ENCODE measurements at regions not wholly inside any gene's neighbourhood (a gene's known extent, or its start where the extent isn't known, plus 50 kb on each side); places are given as distances from the start of the nearest gene placed in this dataset.
A peak's percentile ranks its signal among the peaks of the same experiment; 100 is the strongest.

DNA sequence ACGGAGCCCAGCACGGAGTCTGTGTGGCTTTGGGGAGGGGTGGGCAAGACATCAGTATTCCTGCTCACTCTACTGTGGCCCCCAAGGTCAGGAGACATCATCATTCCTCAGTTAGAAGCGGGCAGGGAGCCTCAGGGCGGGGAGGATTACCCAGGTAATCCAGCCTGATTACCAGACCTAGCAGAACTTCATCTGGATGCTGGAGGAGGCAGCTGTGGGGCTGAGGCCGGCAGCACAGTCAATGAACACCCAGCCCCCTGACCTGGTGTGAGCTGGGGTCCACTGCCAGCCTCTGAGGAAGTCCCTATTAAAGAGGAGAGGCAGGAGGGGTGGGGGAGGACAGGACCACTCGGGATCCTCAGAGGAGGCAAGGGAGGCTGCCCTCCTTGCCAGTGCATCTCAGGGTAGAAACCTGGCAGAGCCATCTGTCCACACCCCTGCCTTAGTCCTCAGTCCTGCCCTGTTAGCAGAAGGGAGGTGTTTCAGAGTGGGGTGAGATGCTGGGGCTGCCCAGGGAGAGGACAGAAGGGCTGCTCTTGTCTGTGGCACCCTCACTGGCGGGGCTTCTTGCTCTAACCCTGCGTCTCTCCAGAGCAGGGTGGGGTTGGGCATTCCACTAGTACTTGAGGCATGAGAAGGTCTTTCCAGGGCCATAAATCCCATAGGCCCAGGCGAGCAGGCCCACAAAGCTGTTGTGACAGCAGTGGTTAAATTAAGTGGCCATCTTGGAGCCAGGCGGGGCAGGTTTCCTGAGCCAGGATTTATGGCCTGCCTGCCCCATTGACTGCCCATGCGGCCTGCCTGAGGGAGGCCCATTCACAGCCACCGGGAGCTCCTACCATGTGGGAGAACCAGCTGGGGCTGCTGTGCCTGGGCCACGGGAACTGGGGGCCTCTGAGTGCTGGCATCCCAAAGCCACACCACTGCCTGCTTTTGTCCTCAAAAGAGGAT lies 82.1 kb downstream of the LINGO1 start:
- H3K27ac ChIP-seq, result peak overlapping the region in 2 of 11 experiments; percentile 4 to 48; a peak in 3 of 22 replicates
- no peaks in the 10 kb centered on the region for H4K20me1 ChIP-seq
- no peak overlapping the region for H3K4me2 ChIP-seq
- no peaks in the 10 kb centered on the region for H3K36me3 ChIP-seq
- TF ChIP-seq Cebpa-rat (IDR thresholded peaks at IDR 0.05), result no peak
- H3K4me1 ChIP-seq, result peaks cover 30 to 65% (median 59%) of the 10 kb centered on the region in 10 experiments
- no peaks in the 10 kb centered on the region for H3K27me3 ChIP-seq
- H3K9ac ChIP-seq, result no peak overlapping the region
- H3K4me3 ChIP-seq, result no peak overlapping the region
- H3K9me3 ChIP-seq (replicated peaks in 1 of 11), result peaks cover 0 to 5% (median 0%) of the 10 kb centered on the region in 11 experiments; a peak in 4 of 22 replicates

DNA sequence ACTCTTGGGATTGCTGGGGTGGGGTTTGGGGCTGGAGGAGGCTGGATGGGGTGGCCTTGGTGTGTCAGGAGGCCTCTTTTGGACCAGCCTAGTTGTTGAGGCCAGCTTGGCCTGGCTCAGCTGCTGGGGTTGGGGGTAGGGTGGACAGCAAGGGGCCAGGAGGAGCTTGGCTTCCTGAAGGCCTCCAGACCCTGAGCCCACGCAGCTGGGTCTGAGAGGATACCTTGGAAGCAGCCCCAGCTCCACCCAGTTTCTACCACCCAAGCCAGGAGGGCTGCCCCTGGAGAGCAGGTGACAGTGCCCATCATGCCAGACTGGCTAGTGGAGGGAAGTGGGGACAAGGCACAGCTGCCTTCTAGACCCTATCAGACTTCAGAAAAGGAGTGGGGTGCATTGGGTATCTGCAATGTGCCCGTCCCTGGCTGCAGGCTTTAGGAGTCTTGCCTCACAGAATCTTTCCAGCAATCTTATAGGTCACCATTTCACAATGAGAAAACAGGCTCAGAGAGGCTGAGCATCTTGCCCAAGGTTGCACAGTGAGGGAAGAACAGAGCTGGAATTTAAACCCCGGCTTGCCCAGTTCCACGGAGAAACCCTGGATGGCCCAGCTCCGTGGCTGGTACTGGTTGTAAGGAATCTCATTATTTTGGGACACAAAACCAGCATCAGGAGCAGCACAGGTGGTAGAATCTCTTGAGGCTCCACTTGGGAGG lies 83.0 kb downstream of the LINGO1 start:
- no peak for TF ChIP-seq Cebpa-rat (IDR thresholded peaks at IDR 0.05)
- no peaks in the 10 kb centered on the region for H3K27me3 ChIP-seq
- peak overlapping the region in 5 of 11 experiments; percentile 17 to 84 (median 79); a peak in 5 of 22 replicates for H3K9ac ChIP-seq

DNA sequence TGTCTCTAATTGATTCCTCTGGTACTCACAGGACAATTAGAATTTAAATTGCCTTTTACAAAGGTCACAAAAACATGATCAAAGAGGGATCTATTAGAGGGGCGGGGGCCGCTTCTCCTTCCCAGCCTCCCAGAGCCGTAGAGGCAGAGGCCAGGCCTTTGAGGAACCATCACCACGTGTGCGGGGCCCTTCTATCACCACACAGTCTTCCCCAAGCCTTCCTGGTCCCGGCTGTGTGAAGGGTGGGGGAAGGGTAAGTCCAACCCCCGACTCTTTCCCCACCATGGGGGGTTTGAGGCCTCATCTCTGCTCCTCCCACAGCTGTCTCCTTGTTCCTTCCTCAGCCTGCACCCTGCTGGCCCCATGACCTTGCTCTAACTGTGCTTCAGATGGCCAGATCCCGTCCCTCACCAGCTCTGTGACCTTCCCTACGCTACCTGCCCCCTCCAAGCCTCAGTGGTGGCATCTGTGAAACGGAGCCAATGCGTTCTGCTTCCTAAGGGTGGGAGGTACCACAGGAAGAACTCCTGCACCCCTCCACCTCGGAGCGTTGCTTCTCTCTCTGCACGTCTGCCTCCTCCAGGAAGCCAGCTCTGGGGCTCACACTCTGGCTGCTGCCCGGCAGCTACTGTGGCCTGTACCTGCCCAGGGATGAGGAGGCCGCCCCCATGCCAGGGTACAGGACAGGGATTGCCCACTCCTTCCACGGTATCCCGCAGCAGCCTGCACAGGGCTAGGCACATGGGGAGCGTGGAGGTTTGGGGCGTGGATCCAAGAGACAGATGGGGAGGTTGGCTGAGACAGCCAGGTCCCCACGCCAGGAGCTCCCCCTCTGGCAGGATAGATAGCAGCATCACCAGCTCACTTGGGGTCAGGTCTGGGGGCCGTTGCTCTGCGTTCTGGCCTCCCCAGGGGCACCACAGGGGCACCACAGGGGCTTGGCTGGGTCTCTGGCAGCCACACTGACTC lies 83.8 kb downstream of the LINGO1 start:
- peaks cover 38 to 58% (median 51%) of the 10 kb centered on the region in 10 experiments for H3K4me1 ChIP-seq
- H3K9ac ChIP-seq, result peak overlapping the region; percentile 39 to 84 (median 75); a peak in 21 of 22 replicates
- H3K9me3 ChIP-seq (replicated peaks in 1 of 11), result peaks cover 0 to 5% (median 0%) of the 10 kb centered on the region in 11 experiments; a peak in 4 of 22 replicates
- peak overlapping the region in 7 of 10 experiments; percentile 24 to 50 (median 35); a peak in 9 of 20 replicates for H3K4me3 ChIP-seq
- TF ChIP-seq Cebpa-rat (IDR thresholded peaks at IDR 0.05), result no peak
- H3K36me3 ChIP-seq, result no peaks in the 10 kb centered on the region
- no peaks in the 10 kb centered on the region for H3K27me3 ChIP-seq
- no peaks in the 10 kb centered on the region for H4K20me1 ChIP-seq
- peak overlapping the region; percentile 45 to 92 (median 87); a peak in 21 of 22 replicates for H3K27ac ChIP-seq
- peak overlapping the region; percentile 79 to 91 (median 87) for H3K4me2 ChIP-seq

More for the DNA sequence above, 83.0 kb downstream of the LINGO1 start:
- peaks cover 0 to 5% (median 0%) of the 10 kb centered on the region in 11 experiments; a peak in 4 of 22 replicates for H3K9me3 ChIP-seq (replicated peaks in 1 of 11)
- peak overlapping the region in 9 of 11 experiments; percentile 77 to 92 (median 88); a peak in 16 of 22 replicates for H3K27ac ChIP-seq
- no peak overlapping the region for H3K4me3 ChIP-seq
- H4K20me1 ChIP-seq, result no peaks in the 10 kb centered on the region
- H3K4me2 ChIP-seq, result peak overlapping the region in 9 of 11 experiments; percentile 81 to 91 (median 88); a peak in 12 of 22 replicates
- H3K4me1 ChIP-seq, result peaks cover 38 to 66% (median 59%) of the 10 kb centered on the region in 10 experiments
- H3K36me3 ChIP-seq, result no peaks in the 10 kb centered on the region

DNA sequence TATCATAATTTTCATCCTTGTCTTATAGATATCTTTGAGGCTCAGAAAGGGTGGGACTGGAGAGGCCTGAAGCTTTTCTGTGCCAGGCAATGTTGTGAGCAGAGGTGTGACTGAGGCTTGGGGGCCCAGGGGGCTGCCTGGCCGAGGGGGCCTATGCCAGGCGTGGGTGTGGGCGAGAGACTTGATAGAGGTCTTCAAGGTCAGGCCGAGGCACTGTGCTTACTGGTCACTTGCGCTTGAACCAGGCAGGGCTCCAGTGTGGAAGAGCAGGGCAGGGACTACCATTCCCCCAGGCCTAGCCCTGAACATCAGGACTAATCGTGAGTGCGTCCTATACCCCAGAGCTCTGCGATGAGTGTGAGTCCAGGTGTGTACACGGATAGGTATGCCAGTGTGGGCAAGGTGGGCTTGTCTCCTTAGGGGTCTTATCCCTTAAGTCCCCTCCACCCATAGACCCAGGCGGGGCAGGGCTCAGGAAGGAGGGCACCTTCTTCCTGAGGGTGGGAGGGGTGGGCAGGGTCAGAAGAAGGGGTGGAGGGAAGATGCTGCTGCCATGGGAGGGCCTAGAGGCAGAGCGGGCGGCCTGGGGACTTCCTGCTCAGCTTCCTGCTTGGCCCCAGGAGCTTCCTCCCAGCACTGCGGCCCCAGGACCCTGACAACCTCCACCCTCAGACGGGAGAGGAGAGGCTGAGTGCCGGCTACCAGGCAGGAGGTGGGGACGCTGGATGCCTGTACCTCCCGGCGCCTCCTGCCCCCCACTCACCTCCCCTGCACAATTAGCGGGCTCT lies 84.7 kb downstream of the LINGO1 start:
- Histone ChIP-seq H3K4me3 (peak overlapping the region in 7 of 10 experiments; percentile 24 to 50 (median 35); a peak in 9 of 20 replicates), H4K20me1 (no peaks in the 10 kb centered on the region), H3K27ac (peak overlapping the region; percentile 45 to 92 (median 87); a peak in 21 of 22 replicates), H3K4me1 (peaks cover 39 to 57% (median 52%) of the 10 kb centered on the region in 10 experiments), H3K36me3 (no peaks in the 10 kb centered on the region), H3K4me2 (peak overlapping the region; percentile 79 to 91 (median 87)), H3K9ac (peak overlapping the region; percentile 39 to 84 (median 75); a peak in 21 of 22 replicates), H3K9me3 (replicated peaks in 1 of 11) (peaks cover 0 to 5% (median 0%) of the 10 kb centered on the region in 11 experiments; a peak in 4 of 22 replicates), H3K27me3 (no peaks in the 10 kb centered on the region)
- TF ChIP-seq Cebpa-rat (IDR thresholded peaks at IDR 0.05), result no peak

DNA sequence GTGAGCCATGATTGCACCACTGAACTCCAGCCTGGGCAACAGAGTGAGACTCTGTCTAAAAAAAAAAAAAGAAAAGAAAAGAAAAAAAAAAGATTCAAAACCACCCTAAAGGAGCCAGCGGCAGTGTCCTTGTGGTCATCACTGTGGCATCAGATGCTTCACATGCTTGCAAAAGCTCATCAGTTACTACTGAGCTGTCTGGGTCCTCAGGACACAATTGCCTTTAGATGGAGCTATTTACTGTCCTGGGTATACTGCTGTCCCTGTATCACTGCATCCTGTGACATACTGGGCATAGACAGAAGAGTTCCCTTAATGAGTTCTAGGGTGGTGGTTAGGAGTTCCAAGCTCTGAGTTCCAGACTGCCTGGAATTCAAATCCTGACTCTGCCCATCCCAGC lies 85.8 kb downstream of the LINGO1 start:
- peak overlapping the region; percentile 57 to 91 (median 71); a peak in 18 of 22 replicates for H3K4me2 ChIP-seq
- H3K9ac ChIP-seq, result no peak overlapping the region; a peak in 1 of 22 replicates
- peak overlapping the region in 3 of 11 experiments; percentile 19 to 56 (median 38); a peak in 1 of 22 replicates for H3K27ac ChIP-seq
- H3K36me3 ChIP-seq, result no peaks in the 10 kb centered on the region
- H4K20me1 ChIP-seq, result no peaks in the 10 kb centered on the region
- peaks cover 0 to 5% (median 0%) of the 10 kb centered on the region in 11 experiments; a peak in 4 of 22 replicates for H3K9me3 ChIP-seq (replicated peaks in 1 of 11)
- peaks cover 47 to 66% (median 59%) of the 10 kb centered on the region in 10 experiments for H3K4me1 ChIP-seq
- H3K4me3 ChIP-seq, result no peak overlapping the region
- no peaks in the 10 kb centered on the region for H3K27me3 ChIP-seq
- TF ChIP-seq Cebpa-rat (IDR thresholded peaks at IDR 0.05), result no peak

DNA sequence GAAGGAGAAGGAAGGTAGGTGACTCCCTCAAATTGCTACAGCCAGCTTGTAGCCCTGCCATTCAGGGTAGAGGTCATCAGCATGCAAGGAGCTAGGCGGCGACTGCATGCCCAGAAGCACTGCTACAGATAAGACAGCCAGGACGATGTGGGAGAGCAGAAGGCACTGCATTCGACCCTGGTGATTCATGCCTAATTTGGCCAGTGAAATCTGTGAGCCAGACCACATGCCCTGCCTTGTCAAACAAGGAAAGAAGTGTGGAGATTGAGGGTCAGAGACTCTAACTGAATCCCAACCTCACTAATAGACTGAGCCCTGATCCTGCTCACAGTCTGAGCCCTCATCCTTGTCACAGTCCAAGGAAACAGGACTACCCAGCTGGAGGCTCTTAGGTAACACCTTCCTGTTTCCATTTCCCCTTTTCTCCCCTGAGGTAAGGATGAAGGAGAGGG lies 86.6 kb downstream of the LINGO1 start:
- no peaks in the 10 kb centered on the region for H4K20me1 ChIP-seq
- H3K9me3 ChIP-seq (replicated peaks in 1 of 11), result peaks cover 0 to 5% (median 0%) of the 10 kb centered on the region in 11 experiments; a peak in 4 of 22 replicates
- peak overlapping the region in 8 of 11 experiments; percentile 5 to 56 (median 31); a peak in 14 of 22 replicates for H3K27ac ChIP-seq
- H3K4me3 ChIP-seq, result no peak overlapping the region
- peak overlapping the region; percentile 57 to 91 (median 71); a peak in 21 of 22 replicates for H3K4me2 ChIP-seq
- H3K9ac ChIP-seq, result peak overlapping the region in 6 of 11 experiments; percentile 7 to 35 (median 27); a peak in 5 of 22 replicates
- H3K4me1 ChIP-seq, result peaks cover 50 to 74% (median 60%) of the 10 kb centered on the region in 10 experiments
- TF ChIP-seq Cebpa-rat (IDR thresholded peaks at IDR 0.05), result 0 out of 22 replicates have a peak, but pooled peaks of 1 of the 11 experiments have one; percentile 21
- no peaks in the 10 kb centered on the region for H3K36me3 ChIP-seq
- H3K27me3 ChIP-seq, result no peaks in the 10 kb centered on the region

DNA sequence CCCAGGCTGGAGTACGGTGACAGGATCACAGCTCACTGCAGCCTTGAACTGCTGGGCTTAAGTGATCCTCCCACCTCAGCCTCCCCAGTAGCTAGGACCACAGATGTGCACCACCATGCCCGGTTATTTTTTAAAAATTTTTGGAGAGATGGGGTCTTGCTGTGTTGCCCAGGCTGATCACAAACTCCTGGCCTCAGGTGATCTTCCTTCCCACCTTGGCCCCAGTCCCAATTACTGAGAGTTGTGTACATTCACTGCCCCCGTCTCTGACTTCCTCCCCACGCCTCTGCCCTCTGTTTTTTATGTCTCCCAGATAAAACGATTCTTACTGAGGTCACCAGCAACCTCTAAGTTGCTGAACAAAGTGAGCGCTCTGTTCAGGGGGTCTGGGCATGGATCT lies 87.7 kb downstream of the LINGO1 start:
- Histone ChIP-seq H3K4me2 (peak overlapping the region; percentile 57 to 91 (median 71); a peak in 15 of 22 replicates), H3K27ac (peak overlapping the region in 4 of 11 experiments; percentile 19 to 56 (median 44); a peak in 3 of 22 replicates), H3K9me3 (replicated peaks in 1 of 11) (peaks cover 0 to 5% (median 0%) of the 10 kb centered on the region in 11 experiments; a peak in 4 of 22 replicates), H3K4me3 (no peak overlapping the region), H3K9ac (peak overlapping the region in 1 of 11 experiments; percentile 35; a peak in 1 of 22 replicates), H3K27me3 (no peaks in the 10 kb centered on the region), H4K20me1 (no peaks in the 10 kb centered on the region), H3K4me1 (peaks cover 50 to 82% (median 61%) of the 10 kb centered on the region in 10 experiments), H3K36me3 (no peaks in the 10 kb centered on the region)
- no peak for TF ChIP-seq Cebpa-rat (IDR thresholded peaks at IDR 0.05)

Measured in BLaER1 treated with 17β-estradiol and CSF1 and Interleukin-3, amounts not matched to agents 10 nM and 100 nM (cell line).